ENCODE measurements at regions not wholly inside any gene's neighbourhood (a gene's known extent, or its start where the extent isn't known, plus 50 kb on each side); places are given as distances from the start of the nearest gene placed in this dataset.

DNA sequence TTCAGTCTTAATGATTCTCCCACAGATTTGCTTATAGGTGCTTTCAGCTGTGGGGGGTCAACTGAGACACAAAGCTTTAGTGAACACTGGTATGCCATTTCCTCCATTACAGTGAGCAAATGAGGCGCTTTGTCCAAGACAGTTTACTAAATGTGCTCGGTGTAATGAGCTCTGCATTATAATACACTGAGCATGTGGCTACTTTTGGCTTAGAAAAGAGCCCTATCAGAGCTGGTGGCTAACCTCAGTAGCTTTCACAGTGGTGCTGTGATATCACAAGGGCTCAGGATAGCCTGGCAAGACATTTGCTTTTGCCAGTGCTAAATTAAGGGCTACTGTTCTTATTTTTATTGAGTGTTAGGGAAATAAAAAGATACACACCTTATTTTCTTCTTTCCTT, 749.7 kb upstream of the ARPP21 start:
- no peaks in the 10 kb centered on the region for H3K9me3 ChIP-seq (ENCODE audit: control insufficient read depth, insufficient read depth, low read depth, low read length)
- in situ Hi-C loops (cut with HindIII; ENCODE audit: low pct_unique_long_range_greater_than_20kb, low sequenced_read_pairs) (no loop called here), intact Hi-C loops (cut with micrococcal nuclease; ENCODE audit: unreplicated experiment) (no loop called here)
- ChIA-PET POLR2A (no interaction called here), CTCF (no interaction called here)
- no peak overlapping the region for H3K4me3 ChIP-seq (ENCODE audit: low read depth in 2 of 2, low read length in 2 of 2)
- DNase-seq (ENCODE audit: low read depth, low spot score) (no peak), ATAC-seq (no peak)
- H3K27ac ChIP-seq (ENCODE audit: low read length) = no peak overlapping the region
- no TSS peak for BruUV-seq (replicated peaks)
- TF ChIP-seq, protein P1, sequence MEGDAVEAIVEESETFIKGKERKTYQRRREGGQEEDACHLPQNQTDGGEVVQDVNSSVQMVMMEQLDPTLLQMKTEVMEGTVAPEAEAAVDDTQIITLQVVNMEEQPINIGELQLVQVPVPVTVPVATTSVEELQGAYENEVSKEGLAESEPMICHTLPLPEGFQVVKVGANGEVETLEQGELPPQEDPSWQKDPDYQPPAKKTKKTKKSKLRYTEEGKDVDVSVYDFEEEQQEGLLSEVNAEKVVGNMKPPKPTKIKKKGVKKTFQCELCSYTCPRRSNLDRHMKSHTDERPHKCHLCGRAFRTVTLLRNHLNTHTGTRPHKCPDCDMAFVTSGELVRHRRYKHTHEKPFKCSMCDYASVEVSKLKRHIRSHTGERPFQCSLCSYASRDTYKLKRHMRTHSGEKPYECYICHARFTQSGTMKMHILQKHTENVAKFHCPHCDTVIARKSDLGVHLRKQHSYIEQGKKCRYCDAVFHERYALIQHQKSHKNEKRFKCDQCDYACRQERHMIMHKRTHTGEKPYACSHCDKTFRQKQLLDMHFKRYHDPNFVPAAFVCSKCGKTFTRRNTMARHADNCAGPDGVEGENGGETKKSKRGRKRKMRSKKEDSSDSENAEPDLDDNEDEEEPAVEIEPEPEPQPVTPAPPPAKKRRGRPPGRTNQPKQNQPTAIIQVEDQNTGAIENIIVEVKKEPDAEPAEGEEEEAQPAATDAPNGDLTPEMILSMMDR (IDR thresholded peaks at IDR 0.05) = no peak
- H3K27me3 ChIP-seq (ENCODE audit: control insufficient read depth, insufficient read depth, low read length) = no peaks in the 10 kb centered on the region
- no peaks in the 10 kb centered on the region for H3K4me1 ChIP-seq (ENCODE audit: control insufficient read depth, insufficient read depth, low read length)
- no peaks in the 10 kb centered on the region for H3K36me3 ChIP-seq (ENCODE audit: control insufficient read depth, insufficient read depth, low read length)

DNA sequence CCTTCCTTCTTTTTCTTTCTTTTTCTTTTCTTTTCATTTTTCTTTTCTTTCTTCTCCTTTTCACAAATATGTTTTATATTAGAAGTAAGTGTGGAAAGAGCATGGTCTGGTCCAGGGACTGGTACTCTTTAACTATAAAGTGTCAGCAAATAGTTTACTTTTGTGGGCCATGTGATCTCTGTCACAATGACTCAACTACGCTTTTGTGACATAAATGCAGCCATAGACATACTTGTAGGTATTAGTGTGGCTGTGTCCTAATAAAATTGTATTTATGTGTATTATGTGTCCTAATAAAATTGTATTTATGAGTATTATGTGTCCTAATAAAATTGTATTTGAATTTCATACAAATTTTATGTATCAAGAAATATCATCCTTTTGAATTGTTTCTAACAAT, 749.1 kb upstream of the ARPP21 start:
- TF ChIP-seq TCF7L2 (IDR thresholded peaks at IDR 0.05; ENCODE audit: low read depth, low read length) = no peak
- TF ChIP-seq, protein P2, sequence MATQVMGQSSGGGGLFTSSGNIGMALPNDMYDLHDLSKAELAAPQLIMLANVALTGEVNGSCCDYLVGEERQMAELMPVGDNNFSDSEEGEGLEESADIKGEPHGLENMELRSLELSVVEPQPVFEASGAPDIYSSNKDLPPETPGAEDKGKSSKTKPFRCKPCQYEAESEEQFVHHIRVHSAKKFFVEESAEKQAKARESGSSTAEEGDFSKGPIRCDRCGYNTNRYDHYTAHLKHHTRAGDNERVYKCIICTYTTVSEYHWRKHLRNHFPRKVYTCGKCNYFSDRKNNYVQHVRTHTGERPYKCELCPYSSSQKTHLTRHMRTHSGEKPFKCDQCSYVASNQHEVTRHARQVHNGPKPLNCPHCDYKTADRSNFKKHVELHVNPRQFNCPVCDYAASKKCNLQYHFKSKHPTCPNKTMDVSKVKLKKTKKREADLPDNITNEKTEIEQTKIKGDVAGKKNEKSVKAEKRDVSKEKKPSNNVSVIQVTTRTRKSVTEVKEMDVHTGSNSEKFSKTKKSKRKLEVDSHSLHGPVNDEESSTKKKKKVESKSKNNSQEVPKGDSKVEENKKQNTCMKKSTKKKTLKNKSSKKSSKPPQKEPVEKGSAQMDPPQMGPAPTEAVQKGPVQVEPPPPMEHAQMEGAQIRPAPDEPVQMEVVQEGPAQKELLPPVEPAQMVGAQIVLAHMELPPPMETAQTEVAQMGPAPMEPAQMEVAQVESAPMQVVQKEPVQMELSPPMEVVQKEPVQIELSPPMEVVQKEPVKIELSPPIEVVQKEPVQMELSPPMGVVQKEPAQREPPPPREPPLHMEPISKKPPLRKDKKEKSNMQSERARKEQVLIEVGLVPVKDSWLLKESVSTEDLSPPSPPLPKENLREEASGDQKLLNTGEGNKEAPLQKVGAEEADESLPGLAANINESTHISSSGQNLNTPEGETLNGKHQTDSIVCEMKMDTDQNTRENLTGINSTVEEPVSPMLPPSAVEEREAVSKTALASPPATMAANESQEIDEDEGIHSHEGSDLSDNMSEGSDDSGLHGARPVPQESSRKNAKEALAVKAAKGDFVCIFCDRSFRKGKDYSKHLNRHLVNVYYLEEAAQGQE (IDR thresholded peaks at IDR 0.05; ENCODE audit: insufficient read depth in 1 of 2, low read depth in 2 of 2, low read length in 1 of 2) = no peak
- TF ChIP-seq, protein P1 (IDR thresholded peaks at IDR 0.05) = no peak
- no peak for TF ChIP-seq POLR2AphosphoS5 (IDR thresholded peaks at IDR 0.05; ENCODE audit: low read depth, low read length)
- TF ChIP-seq SIN3A (IDR thresholded peaks at IDR 0.05; ENCODE audit: borderline replicate concordance, insufficient read depth, low read depth, low read length) = no peak
- intact Hi-C loops (cut with micrococcal nuclease; ENCODE audit: unreplicated experiment) (no loop called here), in situ Hi-C loops (cut with HindIII; ENCODE audit: low pct_unique_long_range_greater_than_20kb, low sequenced_read_pairs) (no loop called here)
- no peaks in the 10 kb centered on the region for H3K36me3 ChIP-seq (ENCODE audit: control insufficient read depth, insufficient read depth, low read length)
- no peaks in the 10 kb centered on the region for H3K9me3 ChIP-seq (ENCODE audit: control insufficient read depth, insufficient read depth, low read depth, low read length)
- ChIA-PET CTCF (no interaction called here), POLR2A (no interaction called here)
- no peaks in the 10 kb centered on the region for H3K4me1 ChIP-seq (ENCODE audit: control insufficient read depth, insufficient read depth, low read length)
- no peak overlapping the region for H3K27ac ChIP-seq (ENCODE audit: low read length)
- no TSS peak for BruUV-seq (replicated peaks)
- ATAC-seq (no peak), DNase-seq (ENCODE audit: low read depth, low spot score) (no peak)
- H3K27me3 ChIP-seq (ENCODE audit: control insufficient read depth, insufficient read depth, low read length) = no peaks in the 10 kb centered on the region
- no peak overlapping the region for H3K4me3 ChIP-seq (ENCODE audit: low read depth in 2 of 2, low read length in 2 of 2)

DNA sequence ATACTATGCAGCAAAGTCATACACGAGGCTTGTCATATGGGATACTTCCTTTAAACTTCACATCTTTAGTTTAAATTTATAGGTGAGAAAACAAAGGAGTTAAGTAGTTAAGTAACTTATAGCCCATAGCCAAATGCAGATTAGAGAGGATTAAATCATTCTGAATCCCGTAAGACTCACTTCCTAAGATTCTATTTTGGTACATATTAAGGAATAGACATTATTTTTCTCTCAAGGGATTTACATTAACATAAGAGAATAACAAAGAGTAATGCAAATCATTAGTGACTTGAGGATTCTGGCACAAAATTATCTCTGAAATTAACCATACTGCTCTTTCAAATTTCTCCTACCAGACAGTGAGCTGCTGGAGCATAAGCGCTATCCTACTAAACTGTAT, 747.4 kb upstream of the ARPP21 start:
- TF ChIP-seq TCF7L2 (IDR thresholded peaks at IDR 0.05; ENCODE audit: low read depth, low read length) (no peak), SIN3A (IDR thresholded peaks at IDR 0.05; ENCODE audit: borderline replicate concordance, insufficient read depth, low read depth, low read length) (no peak), POLR2AphosphoS5 (IDR thresholded peaks at IDR 0.05; ENCODE audit: low read depth, low read length) (no peak)
- TF ChIP-seq, protein P2 (IDR thresholded peaks at IDR 0.05; ENCODE audit: insufficient read depth in 1 of 2, low read depth in 2 of 2, low read length in 1 of 2) = no peak
- TF ChIP-seq, protein P1 (IDR thresholded peaks at IDR 0.05) = no peak
- ChIA-PET CTCF (no interaction called here), POLR2A (no interaction called here)
- Histone ChIP-seq H3K27me3 (ENCODE audit: control insufficient read depth, insufficient read depth, low read length) (no peaks in the 10 kb centered on the region), H3K9me3 (ENCODE audit: control insufficient read depth, insufficient read depth, low read depth, low read length) (no peaks in the 10 kb centered on the region), H3K4me1 (ENCODE audit: control insufficient read depth, insufficient read depth, low read length) (no peaks in the 10 kb centered on the region), H3K27ac (ENCODE audit: low read length) (no peak overlapping the region), H3K36me3 (ENCODE audit: control insufficient read depth, insufficient read depth, low read length) (no peaks in the 10 kb centered on the region), H3K4me3 (ENCODE audit: low read depth in 2 of 2, low read length in 2 of 2) (no peak overlapping the region)
- intact Hi-C loops (cut with micrococcal nuclease; ENCODE audit: unreplicated experiment) = no loop called here
- no TSS peak for BruUV-seq (replicated peaks)
- no peak for ATAC-seq
- in situ Hi-C loops (cut with HindIII; ENCODE audit: low pct_unique_long_range_greater_than_20kb, low sequenced_read_pairs) = no loop called here
- no peak for DNase-seq (ENCODE audit: low read depth, low spot score)
